ENCODE measurements at regions not wholly inside any gene's neighbourhood (a gene's known extent, or its start where the extent isn't known, plus 50 kb on each side); places are given as distances from the start of the nearest gene placed in this dataset.

- TF ChIP-seq CTCF (IDR thresholded peaks at IDR 0.05) (no peak), POLR2A (IDR thresholded peaks at IDR 0.05) (no peak)
Measured at GRCh38 chr13:104823709-104824108, 1711.8 kb downstream of the EFNB2 start.

All from right lobe of liver (tissue), 4 donors.